Esophagus squamous epithelium (tissue), 4 donors: ENCODE measurements at regions not wholly inside any gene's neighbourhood (a gene's known extent, or its start where the extent isn't known, plus 50 kb on each side); places are given as distances from the start of the nearest gene placed in this dataset.

Experiments used
- CTCF ChIP-seq, 6 experiments: fragments of 450-650 bp in 4 of 6; fragments of 200-600 bp in 2 of 6; sonication (generic) in 2 of 6; IDR thresholded peaks; one replicate each; pipeline ENCODE4 v1.5.1; 2016 to 2019; ENCODE audit warnings: antibody characterized with exemption in 6 of 6, mild to moderate bottlenecking in 4 of 6, moderate library complexity in 4 of 6
- POLR2A ChIP-seq, 4 donors: fragments of 450-650 bp; IDR thresholded peaks; one replicate each; pipeline ENCODE4 v1.6.1; 2017; ENCODE audit warnings: antibody characterized with exemption in 4 of 4, mild to moderate bottlenecking in 4 of 4, moderate library complexity in 3 of 4

- no peak for TF ChIP-seq POLR2A (IDR thresholded peaks at IDR 0.05)
- no peak for TF ChIP-seq CTCF (IDR thresholded peaks at IDR 0.05)
Observed at GRCh38 chr5:86926033-86926432, 308.3 kb downstream of the COX7C start.
